ENCODE measurements at regions not wholly inside any gene's neighbourhood (a gene's known extent, or its start where the extent isn't known, plus 50 kb on each side); places are given as distances from the start of the nearest gene placed in this dataset.

DNA sequence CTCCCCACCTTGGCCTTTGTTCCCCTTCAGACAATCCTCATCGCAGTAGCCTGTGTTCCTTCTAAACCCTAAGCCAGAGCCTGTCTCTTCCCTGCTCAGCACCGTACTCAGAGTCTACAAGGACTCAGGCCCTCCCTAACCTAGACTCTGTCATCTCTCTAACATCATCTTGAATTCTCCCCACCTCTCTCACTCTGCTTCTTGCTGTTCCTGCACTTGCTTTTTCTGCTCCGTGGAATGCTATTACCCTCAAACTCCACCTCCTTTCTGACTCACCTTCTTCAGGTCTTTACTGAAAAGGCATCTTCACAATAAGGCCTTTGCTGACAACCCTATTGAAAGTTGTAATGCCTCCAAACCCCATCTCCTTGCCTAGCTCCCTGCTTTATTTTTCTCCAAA is 141.0 kb downstream of the DKK1 start:
- Mint-ChIP-seq H3K4me3 (ENCODE audit: unreplicated experiment) (no peak overlapping the region), H3K27ac (ENCODE audit: unreplicated experiment) (no peak overlapping the region), H3K9me3 (ENCODE audit: unreplicated experiment) (no peaks in the 10 kb centered on the region), H3K4me1 (ENCODE audit: low read depth, unreplicated experiment) (no peaks in the 10 kb centered on the region), H3K36me3 (ENCODE audit: low read depth, unreplicated experiment) (no peaks in the 10 kb centered on the region), H3K27me3 (ENCODE audit: low read depth, unreplicated experiment) (no peaks in the 10 kb centered on the region)
- Histone ChIP-seq H3K27me3 (ENCODE audit: insufficient read depth, low read length) (no peaks in the 10 kb centered on the region), H3K79me2 (ENCODE audit: insufficient read depth, low read length) (no peaks in the 10 kb centered on the region), H3K36me3 (ENCODE audit: insufficient read depth, low read length) (no peaks in the 10 kb centered on the region), H3K9me3 (ENCODE audit: insufficient read depth, low read depth, low read length) (no peaks in the 10 kb centered on the region), H3K4me1 (ENCODE audit: insufficient read depth, low read length) (no peaks in the 10 kb centered on the region), H2AFZ (ENCODE audit: low read depth, low read length) (no peak overlapping the region), H3K4me3 (ENCODE audit: insufficient read depth, low read depth, low read length) (no peak overlapping the region), H4K20me1 (ENCODE audit: insufficient read depth, low read length) (no peaks in the 10 kb centered on the region), H3K4me2 (ENCODE audit: low read length) (no peak overlapping the region), H3K27ac (ENCODE audit: low read depth, low read length) (no peak overlapping the region), H3K9ac (ENCODE audit: low read length) (no peak overlapping the region)
- FAIRE-seq (peak; percentile 59), DNase-seq (ENCODE audit: low read depth) (peak; percentile 30)
- TF ChIP-seq EZH2 (IDR thresholded peaks at IDR 0.05; ENCODE audit: insufficient read depth, low read length) = no peak
- TF ChIP-seq, protein P1, sequence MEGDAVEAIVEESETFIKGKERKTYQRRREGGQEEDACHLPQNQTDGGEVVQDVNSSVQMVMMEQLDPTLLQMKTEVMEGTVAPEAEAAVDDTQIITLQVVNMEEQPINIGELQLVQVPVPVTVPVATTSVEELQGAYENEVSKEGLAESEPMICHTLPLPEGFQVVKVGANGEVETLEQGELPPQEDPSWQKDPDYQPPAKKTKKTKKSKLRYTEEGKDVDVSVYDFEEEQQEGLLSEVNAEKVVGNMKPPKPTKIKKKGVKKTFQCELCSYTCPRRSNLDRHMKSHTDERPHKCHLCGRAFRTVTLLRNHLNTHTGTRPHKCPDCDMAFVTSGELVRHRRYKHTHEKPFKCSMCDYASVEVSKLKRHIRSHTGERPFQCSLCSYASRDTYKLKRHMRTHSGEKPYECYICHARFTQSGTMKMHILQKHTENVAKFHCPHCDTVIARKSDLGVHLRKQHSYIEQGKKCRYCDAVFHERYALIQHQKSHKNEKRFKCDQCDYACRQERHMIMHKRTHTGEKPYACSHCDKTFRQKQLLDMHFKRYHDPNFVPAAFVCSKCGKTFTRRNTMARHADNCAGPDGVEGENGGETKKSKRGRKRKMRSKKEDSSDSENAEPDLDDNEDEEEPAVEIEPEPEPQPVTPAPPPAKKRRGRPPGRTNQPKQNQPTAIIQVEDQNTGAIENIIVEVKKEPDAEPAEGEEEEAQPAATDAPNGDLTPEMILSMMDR (IDR thresholded peaks at IDR 0.05; ENCODE audit: insufficient read depth, low read depth, low read length) = no peak

GRCh38 chr10:52459097-52459496 is 145.0 kb downstream of the DKK1 start:
- H4K20me1 ChIP-seq (ENCODE audit: insufficient read depth, low read length) = no peaks in the 10 kb centered on the region
- no peaks in the 10 kb centered on the region for H3K36me3 ChIP-seq (ENCODE audit: insufficient read depth, low read length)
- Mint-ChIP-seq H3K27ac (ENCODE audit: unreplicated experiment) (no peak overlapping the region), H3K9me3 (ENCODE audit: unreplicated experiment) (no peaks in the 10 kb centered on the region), H3K36me3 (ENCODE audit: low read depth, unreplicated experiment) (no peaks in the 10 kb centered on the region), H3K4me3 (ENCODE audit: unreplicated experiment) (no peak overlapping the region), H3K4me1 (ENCODE audit: low read depth, unreplicated experiment) (no peaks in the 10 kb centered on the region), H3K27me3 (ENCODE audit: low read depth, unreplicated experiment) (no peaks in the 10 kb centered on the region)
- TF ChIP-seq, protein P1 (IDR thresholded peaks at IDR 0.05; ENCODE audit: insufficient read depth, low read depth, low read length) = no peak
- no peak for TF ChIP-seq EZH2 (IDR thresholded peaks at IDR 0.05; ENCODE audit: insufficient read depth, low read length)
- peak overlapping the region; percentile 3 for H3K4me2 ChIP-seq (ENCODE audit: low read length)
- no peaks in the 10 kb centered on the region for H3K79me2 ChIP-seq (ENCODE audit: insufficient read depth, low read length)
- H3K27ac ChIP-seq (ENCODE audit: low read depth, low read length) = no peak overlapping the region
- peak; percentile 12 for DNase-seq (ENCODE audit: low read depth)
- no peak overlapping the region for H3K4me3 ChIP-seq (ENCODE audit: insufficient read depth, low read depth, low read length)
- H2AFZ ChIP-seq (ENCODE audit: low read depth, low read length) = no peak overlapping the region
- no peaks in the 10 kb centered on the region for H3K9me3 ChIP-seq (ENCODE audit: insufficient read depth, low read depth, low read length)
- peak; percentile 70 for FAIRE-seq
- H3K9ac ChIP-seq (ENCODE audit: low read length) = no peak overlapping the region
- H3K27me3 ChIP-seq (ENCODE audit: insufficient read depth, low read length) = no peaks in the 10 kb centered on the region
- no peaks in the 10 kb centered on the region for H3K4me1 ChIP-seq (ENCODE audit: insufficient read depth, low read length)

GRCh38 chr10:52463826-52464225 is 149.7 kb downstream of the DKK1 start:
- Mint-ChIP-seq H3K9me3 (ENCODE audit: unreplicated experiment) (no peaks in the 10 kb centered on the region), H3K27ac (ENCODE audit: unreplicated experiment) (no peak overlapping the region), H3K36me3 (ENCODE audit: low read depth, unreplicated experiment) (no peaks in the 10 kb centered on the region), H3K27me3 (ENCODE audit: low read depth, unreplicated experiment) (no peaks in the 10 kb centered on the region), H3K4me3 (ENCODE audit: unreplicated experiment) (no peak overlapping the region), H3K4me1 (ENCODE audit: low read depth, unreplicated experiment) (no peaks in the 10 kb centered on the region)
- FAIRE-seq = no peak
- Histone ChIP-seq H3K4me3 (ENCODE audit: insufficient read depth, low read depth, low read length) (no peak overlapping the region), H3K36me3 (ENCODE audit: insufficient read depth, low read length) (no peaks in the 10 kb centered on the region), H3K9ac (ENCODE audit: low read length) (no peak overlapping the region), H3K79me2 (ENCODE audit: insufficient read depth, low read length) (no peaks in the 10 kb centered on the region), H4K20me1 (ENCODE audit: insufficient read depth, low read length) (no peaks in the 10 kb centered on the region), H3K9me3 (ENCODE audit: insufficient read depth, low read depth, low read length) (no peaks in the 10 kb centered on the region), H3K4me1 (ENCODE audit: insufficient read depth, low read length) (no peaks in the 10 kb centered on the region), H3K27ac (ENCODE audit: low read depth, low read length) (no peak overlapping the region), H3K4me2 (ENCODE audit: low read length) (no peak overlapping the region), H2AFZ (ENCODE audit: low read depth, low read length) (no peak overlapping the region), H3K27me3 (ENCODE audit: insufficient read depth, low read length) (no peaks in the 10 kb centered on the region)
- TF ChIP-seq, protein P1 (IDR thresholded peaks at IDR 0.05; ENCODE audit: insufficient read depth, low read depth, low read length) = no peak
- no peak for TF ChIP-seq EZH2 (IDR thresholded peaks at IDR 0.05; ENCODE audit: insufficient read depth, low read length)
- DNase-seq (ENCODE audit: low read depth) = no peak

Measured in astrocyte (in vitro differentiated cells and primary cell).